G401 (cell line): ENCODE measurements at regions not wholly inside any gene's neighbourhood (a gene's known extent, or its start where the extent isn't known, plus 50 kb on each side); places are given as distances from the start of the nearest gene placed in this dataset.

Experiments used
- DNase-seq: peaks from one replicate; pipeline ENCODE4 v3.0.0-alpha.2; 2015; ENCODE audit warnings: low spot score
- in situ Hi-C: cut with HindIII; loops from 2 replicates; pipeline ENCODE4 v1.10.0; 2016; ENCODE audit warnings: low sequenced_read_pairs, mixed read lengths

DNA sequence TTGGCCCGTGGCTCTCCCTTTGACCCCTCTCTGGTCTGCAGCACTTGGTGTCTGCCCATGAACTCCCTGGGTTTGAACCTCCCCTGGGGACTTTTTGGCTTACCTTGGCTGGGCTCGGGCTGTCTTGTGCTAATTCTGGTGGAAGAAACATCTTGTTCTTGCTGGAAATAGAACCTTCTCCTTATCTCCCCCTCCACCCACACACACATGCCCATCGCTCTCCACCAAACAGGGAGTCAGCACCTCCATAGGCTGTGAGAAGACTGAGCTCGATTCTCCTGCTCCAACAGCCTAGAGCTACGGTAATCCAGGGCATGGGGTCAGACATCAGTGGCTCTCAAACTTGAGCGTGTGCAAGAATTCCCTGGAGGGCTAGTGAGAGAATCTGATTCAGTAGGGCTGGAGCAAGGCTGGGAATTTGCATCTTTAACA, 114.4 kb upstream of the SLC22A23 start:
- peak; percentile 50 for DNase-seq
- in situ Hi-C loops = no loop called here

GRCh38 chr6:3569816-3570215, 113.0 kb upstream of the SLC22A23 start:
- no peak for DNase-seq
- in situ Hi-C loops = no loop called here

- peak; percentile 75 for DNase-seq
- in situ Hi-C loops = no loop called here
Measured at GRCh38 chr6:3568396-3569082, 111.7 kb upstream of the SLC22A23 start.

DNA sequence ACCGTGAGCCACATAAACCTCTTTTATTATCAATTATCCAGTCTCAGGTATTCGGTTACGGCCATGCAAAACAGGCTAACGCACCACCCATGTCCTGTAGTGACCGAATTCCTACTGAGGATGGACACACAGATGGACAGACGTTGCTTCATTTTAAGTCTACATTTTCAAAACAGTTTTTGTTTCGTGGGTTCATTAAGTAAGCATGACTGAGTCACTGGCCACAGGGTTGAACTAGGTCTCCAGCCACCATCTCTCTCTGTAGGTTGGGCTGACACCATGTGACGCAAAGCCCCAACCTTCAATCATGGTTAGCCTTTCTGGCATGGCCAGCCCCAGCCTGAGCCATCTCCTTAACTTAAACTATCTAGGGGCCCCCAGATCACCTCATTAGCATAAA, 110.0 kb upstream of the SLC22A23 start:
- in situ Hi-C loops = no loop called here
- DNase-seq = no peak

DNA sequence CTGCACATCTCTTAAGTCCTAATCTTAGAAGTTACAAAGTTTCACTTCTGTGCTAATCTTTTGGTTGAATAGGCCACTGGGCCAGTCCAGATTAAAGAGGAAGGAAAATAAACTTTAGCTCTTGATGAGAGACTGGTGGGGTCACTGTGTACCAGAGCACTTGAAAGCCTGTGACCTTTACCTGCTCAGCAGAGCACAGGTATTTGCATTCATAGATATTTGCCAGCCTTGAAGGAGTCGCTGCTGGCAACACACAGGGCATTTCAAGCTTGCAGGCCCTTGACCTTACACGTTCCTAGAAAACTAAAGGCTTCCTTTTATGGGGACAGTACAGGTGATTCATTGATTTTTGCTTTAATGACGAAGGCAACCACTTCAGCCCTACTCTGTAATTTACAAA, 108.4 kb upstream of the SLC22A23 start:
- in situ Hi-C loops = no loop called here
- DNase-seq = no peak

- no peak for DNase-seq
- in situ Hi-C loops = no loop called here
Measured at GRCh38 chr6:3561725-3562124, 104.9 kb upstream of the SLC22A23 start.

- in situ Hi-C loops = no loop called here
- DNase-seq = no peak
Measured at GRCh38 chr6:3560211-3560610, 103.4 kb upstream of the SLC22A23 start.

- DNase-seq = no peak
- in situ Hi-C loops = no loop called here
Measured at GRCh38 chr6:3559561-3559960, 102.7 kb upstream of the SLC22A23 start.

DNA sequence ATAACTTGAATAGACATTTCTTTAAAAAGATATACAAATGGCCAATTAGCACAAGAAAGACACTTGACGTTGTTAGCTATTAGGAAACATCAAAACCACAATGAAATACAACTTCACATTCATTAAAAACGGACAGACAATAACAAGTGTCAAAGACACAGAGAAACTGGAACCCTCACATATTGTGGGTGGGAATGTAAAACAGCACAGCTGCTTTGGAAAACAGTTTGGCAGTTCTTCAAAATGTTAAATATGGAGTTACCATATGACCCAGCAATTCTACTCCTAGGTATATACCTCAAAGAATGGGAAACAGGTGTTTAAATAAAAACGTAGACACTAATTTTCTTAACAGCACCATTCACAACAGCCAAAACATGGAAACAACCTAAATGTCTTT, 100.5 kb upstream of the SLC22A23 start:
- no peak for DNase-seq
- in situ Hi-C loops = no loop called here

DNA sequence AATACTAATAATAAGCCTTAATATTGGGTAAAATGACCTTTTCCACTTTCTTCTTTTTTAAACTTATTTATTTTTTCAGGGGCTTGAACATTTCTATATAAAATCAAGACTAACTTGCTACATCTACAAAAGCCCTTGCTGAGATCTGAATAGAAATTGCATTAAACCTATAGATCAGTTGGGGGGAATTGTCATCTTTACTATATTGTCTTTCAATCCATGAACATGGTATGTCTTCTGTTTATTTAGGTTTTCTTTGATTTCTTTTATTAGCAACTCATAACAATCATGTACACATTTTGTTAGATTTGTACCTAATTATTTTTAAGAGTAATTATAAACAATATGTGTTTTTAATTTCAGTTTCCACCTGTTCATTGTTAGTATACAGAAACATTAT, 96.4 kb upstream of the SLC22A23 start:
- DNase-seq = no peak
- in situ Hi-C loops = no loop called here

GRCh38 chr6:3551716-3552511, 95.1 kb upstream of the SLC22A23 start:
- in situ Hi-C loops = no loop called here

DNA sequence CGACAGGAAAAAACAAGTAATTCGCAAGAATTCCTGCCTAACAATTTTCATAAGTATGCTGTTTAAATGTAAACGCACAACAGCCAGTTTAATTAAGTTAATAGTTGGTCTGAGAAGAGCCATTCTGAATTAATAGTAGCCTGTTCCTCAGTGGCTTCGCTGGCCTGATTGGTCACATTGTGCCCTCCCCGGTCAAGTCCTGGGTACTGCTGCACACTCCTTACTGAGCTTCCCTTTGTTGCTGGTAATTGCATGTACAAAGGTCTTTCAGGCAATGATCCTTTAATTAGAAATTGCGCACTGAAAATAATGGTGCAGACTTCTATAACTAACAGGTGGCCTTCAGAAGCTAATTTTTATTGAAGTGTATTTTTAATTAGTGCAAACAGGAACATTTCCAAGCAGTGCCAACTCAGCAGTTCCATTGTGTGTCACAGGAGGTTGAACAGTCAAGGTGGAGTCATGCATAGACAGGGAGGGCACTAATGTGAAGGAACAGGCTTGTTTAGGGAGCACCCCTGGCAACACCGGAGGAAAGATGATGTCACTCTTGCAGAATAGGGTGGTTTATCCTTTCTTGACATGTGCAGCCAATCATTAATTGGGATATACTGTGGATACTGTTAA, 92.6 kb upstream of the SLC22A23 start:
- in situ Hi-C loops = no loop called here

More at GRCh38 chr6:3551716-3552511, 95.1 kb upstream of the SLC22A23 start:
- DNase-seq = no peak

DNA sequence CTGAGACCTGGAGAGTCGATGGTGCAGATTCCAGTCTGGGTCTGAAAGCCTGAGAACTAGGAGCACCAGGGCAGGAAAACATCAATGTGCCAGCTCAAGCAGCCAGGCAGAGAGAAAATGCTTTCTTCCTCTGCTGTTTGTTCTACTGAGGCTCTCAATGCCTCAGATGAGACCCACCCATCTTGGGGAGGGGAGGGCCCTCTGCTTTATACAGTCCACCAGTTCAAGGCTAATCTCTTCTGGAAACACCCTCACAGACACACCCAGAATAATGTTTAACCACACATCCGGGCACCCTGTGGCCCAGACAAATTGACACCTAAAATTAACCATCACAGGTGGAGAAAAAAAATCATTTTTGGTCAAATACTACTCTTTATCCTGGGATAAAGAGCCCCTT, 89.3 kb upstream of the SLC22A23 start:
- in situ Hi-C loops = no loop called here
- no peak for DNase-seq

More for the DNA sequence above, 92.6 kb upstream of the SLC22A23 start:
- no peak for DNase-seq

DNA sequence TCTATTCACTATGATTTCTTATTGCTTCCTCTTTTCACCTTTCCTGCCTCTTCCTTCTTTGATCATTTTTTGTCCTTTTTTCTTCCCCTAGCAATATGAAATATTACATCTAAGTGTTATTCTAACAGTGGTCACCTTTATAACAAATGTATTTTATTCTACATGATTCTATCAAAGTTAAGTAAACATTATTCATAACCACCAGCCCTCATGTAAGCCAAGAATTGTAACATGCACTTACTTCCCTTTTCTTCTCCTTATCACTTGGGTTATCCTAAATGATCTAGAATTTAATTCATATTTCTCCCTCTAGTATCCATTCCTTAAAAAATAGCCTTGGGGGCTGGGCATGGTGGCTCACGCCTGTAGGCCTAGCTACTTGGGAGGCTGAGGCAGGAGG, 88.3 kb upstream of the SLC22A23 start:
- in situ Hi-C loops = no loop called here
- DNase-seq = no peak

DNA sequence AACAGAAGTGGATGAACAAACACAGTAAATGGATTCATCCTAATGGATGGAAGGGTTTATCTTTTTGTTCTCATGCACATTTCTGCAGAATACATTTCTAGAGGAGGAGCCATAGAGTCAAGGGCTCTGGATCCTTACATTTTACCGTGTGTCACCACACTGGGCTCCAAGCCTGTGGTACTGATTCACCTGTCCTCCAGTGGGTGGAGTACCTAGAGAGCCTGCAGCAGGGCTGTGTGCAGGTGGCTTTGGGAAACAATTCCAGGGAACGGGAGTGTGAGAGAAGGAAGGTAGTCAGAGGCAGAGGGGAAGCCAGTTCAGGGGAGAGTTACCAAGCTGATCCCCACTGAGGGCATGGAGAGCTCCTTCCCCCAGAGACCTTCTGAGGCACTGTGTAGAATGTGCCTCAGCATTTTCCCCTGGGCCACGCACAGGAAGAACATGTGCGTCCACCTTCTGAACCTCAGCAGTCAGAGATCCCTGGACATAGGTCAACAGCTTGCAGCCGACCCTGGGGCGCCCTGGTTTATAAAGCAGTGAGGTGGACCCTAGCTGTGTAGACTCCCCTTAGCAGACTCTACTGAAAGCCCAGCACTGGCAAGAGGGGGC, 85.3 kb upstream of the SLC22A23 start:
- DNase-seq = no peak
- in situ Hi-C loops = no loop called here

DNA sequence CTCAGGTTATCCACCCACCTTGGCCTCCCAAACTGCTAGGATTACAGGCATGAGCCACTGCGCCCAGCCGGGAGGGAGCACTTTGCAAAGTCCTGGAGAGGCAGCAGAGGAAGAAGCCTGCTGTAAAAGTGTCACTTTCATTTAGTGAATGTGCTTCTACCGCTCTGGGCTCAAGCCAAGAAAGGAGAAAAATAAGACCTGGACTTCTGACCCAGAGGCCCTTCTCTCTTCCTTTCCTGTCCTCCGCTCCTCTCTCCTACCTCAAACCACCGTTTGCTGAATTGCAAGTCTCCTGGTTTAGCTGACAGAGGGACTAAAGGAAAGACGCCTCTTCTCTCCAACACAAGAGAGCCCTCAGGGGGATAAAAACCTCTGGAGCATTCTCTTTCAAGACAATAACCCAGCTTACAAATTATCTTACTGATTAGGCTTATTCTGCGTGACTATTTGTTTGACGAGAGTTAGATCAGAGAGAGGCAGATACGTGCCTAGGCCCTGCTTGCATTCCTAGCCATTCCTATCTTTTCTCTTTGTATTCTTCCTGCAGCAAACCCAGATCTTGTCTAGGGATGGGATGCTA, 84.2 kb upstream of the SLC22A23 start:
- in situ Hi-C loops = no loop called here
- DNase-seq = no peak

DNA sequence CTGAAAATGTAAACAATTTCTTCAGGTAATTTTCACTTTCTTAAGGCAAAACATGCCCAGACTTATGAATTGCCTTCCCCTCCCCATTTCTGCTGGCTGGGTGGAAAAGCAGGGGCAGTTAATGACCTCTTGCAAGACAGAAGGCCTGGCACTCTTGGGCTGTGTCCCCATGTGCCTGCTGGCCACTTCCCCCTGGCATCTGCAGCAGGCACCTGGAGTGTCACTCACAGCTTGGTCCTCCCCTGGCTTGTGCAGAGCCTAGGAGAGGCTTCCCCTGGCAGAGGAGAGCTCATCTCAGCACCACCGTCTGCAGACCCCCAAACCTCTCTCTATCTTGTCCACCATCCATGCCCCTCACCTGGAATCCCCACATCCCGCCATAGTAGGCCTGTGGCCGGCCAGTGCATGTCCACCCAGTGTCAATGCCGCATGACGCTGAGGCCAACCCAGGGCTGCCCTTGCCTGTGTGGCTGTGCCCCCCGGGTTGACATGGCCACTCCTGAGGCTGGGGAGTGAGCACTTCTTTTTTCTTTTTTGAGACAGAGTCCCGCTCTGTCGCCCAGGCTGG, 83.5 kb upstream of the SLC22A23 start:
- in situ Hi-C loops = no loop called here

DNA sequence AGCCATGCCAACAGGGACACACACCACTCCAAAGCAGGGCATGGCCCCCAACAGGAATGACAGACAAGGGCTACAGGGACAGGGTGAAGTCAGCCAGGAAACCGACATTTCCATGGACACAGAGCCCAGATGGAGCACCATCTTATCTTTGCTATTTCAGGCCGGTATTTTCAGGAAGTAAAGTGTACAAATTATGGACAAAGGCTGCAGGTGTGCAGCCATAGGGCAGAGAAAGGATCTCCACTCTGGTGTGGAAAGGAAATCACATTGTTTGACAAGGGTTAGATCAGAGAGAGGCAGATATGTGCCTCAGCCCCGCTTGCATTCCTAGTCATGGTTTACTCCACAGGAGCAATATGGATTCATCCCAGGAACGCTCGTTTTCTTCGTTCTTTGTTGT, 81.7 kb upstream of the SLC22A23 start:
- no peak for DNase-seq
- in situ Hi-C loops = no loop called here

More for the DNA sequence above, 83.5 kb upstream of the SLC22A23 start:
- no peak for DNase-seq

GRCh38 chr6:3536901-3537300, 80.1 kb upstream of the SLC22A23 start:
- DNase-seq = no peak
- in situ Hi-C loops = no loop called here
